Activated CD4-positive, alpha-beta memory T cell treated with anti-CD3 and anti-CD28 coated beads for 36 hours (primary cell): ENCODE measurements at regions not wholly inside any gene's neighbourhood (a gene's known extent, or its start where the extent isn't known, plus 50 kb on each side); places are given as distances from the start of the nearest gene placed in this dataset.

Source experiments
- CTCF ChIA-PET: fragments of 350-600 bp; sonication (Branson Sonifier 250); formaldehyde crosslinking; loops from one replicate; lab custom pipeline; 2021; ENCODE audit warnings: antibody characterized with exemption, inconsistent platforms; lab: Charles Lee
- POLR2A ChIA-PET: fragments of 350-600 bp; sonication (Branson Sonifier 250); formaldehyde crosslinking; loops from one replicate; lab custom pipeline; 2021; ENCODE audit warnings: antibody characterized with exemption; lab: Charles Lee
- DNase-seq: peaks from one replicate; pipeline ENCODE4 v3.0.0-alpha.2; 2020
- H3K27ac Mint-ChIP-seq: one replicate; pipeline ENCODE4 v1.8.0; 2021; ENCODE audit warnings: mixed read lengths
- H3K27me3 Mint-ChIP-seq: one replicate; pipeline ENCODE4 v1.8.0; 2021; ENCODE audit warnings: mixed read lengths
- H3K36me3 Mint-ChIP-seq: one replicate; pipeline ENCODE4 v1.8.0; 2021; ENCODE audit warnings: mixed read lengths
- H3K4me1 Mint-ChIP-seq: one replicate; pipeline ENCODE4 v1.8.0; 2021; ENCODE audit warnings: low read depth, mixed read lengths
- H3K4me3 Mint-ChIP-seq: one replicate; pipeline ENCODE4 v1.8.0; 2021; ENCODE audit warnings: mild to moderate bottlenecking, mixed read lengths
- H3K9me3 Mint-ChIP-seq: one replicate; pipeline ENCODE4 v1.8.0; 2021; ENCODE audit warnings: mixed read lengths
- intact Hi-C: fragments of 100-400 bp; cut with micrococcal nuclease; formaldehyde crosslinking; loops from one replicate; pipeline ENCODE4 v1.15.1; 2023

- no peaks in the 10 kb centered on the region for H3K9me3 Mint-ChIP-seq
- CTCF ChIA-PET, result no interaction called here
Measured at GRCh38 chr3:25284249-25284648, 143.8 kb upstream of the RARB start.

GRCh38 chr3:25287291-25287884 lies 140.7 kb upstream of the RARB start:
- CTCF ChIA-PET, result no interaction called here
- intact Hi-C loops, result no loop called here
- POLR2A ChIA-PET, result no interaction called here
- Mint-ChIP-seq H3K4me1 (no peaks in the 10 kb centered on the region), H3K4me3 (no peak overlapping the region), H3K9me3 (no peaks in the 10 kb centered on the region), H3K27ac (no peak overlapping the region), H3K27me3 (no peaks in the 10 kb centered on the region), H3K36me3 (no peaks in the 10 kb centered on the region)
- no peak for DNase-seq

More at GRCh38 chr3:25284249-25284648, 143.8 kb upstream of the RARB start:
- H3K36me3 Mint-ChIP-seq, result no peaks in the 10 kb centered on the region
- intact Hi-C loops, result no loop called here
- no peak overlapping the region for H3K27ac Mint-ChIP-seq
- no peaks in the 10 kb centered on the region for H3K4me1 Mint-ChIP-seq
- no peaks in the 10 kb centered on the region for H3K27me3 Mint-ChIP-seq
- H3K4me3 Mint-ChIP-seq, result no peak overlapping the region
- POLR2A ChIA-PET, result interaction anchor here (0.6 kb wide), 1 partner anchor 1358 kb away, joined by 3 read pairs; no protein-coding TSS in a partner anchor
- DNase-seq, result no peak

GRCh38 chr3:25288413-25288812 lies 139.7 kb upstream of the RARB start:
- Mint-ChIP-seq H3K4me1 (no peaks in the 10 kb centered on the region), H3K9me3 (no peaks in the 10 kb centered on the region), H3K36me3 (no peaks in the 10 kb centered on the region), H3K4me3 (no peak overlapping the region), H3K27ac (no peak overlapping the region), H3K27me3 (no peaks in the 10 kb centered on the region)
- intact Hi-C loops, result no loop called here
- ChIA-PET CTCF (no interaction called here), POLR2A (no interaction called here)
- DNase-seq, result no peak

GRCh38 chr3:25289156-25289555 lies 138.9 kb upstream of the RARB start:
- DNase-seq, result no peak
- intact Hi-C loops, result no loop called here
- no peaks in the 10 kb centered on the region for H3K9me3 Mint-ChIP-seq
- ChIA-PET POLR2A (no interaction called here), CTCF (no interaction called here)
- H3K4me3 Mint-ChIP-seq, result no peak overlapping the region
- H3K36me3 Mint-ChIP-seq, result no peaks in the 10 kb centered on the region
- no peaks in the 10 kb centered on the region for H3K4me1 Mint-ChIP-seq
- H3K27me3 Mint-ChIP-seq, result no peaks in the 10 kb centered on the region
- no peak overlapping the region for H3K27ac Mint-ChIP-seq

GRCh38 chr3:25289663-25290062 lies 138.4 kb upstream of the RARB start:
- H3K36me3 Mint-ChIP-seq, result no peaks in the 10 kb centered on the region
- H3K9me3 Mint-ChIP-seq, result no peaks in the 10 kb centered on the region

GRCh38 chr3:25291481-25291905 lies 136.6 kb upstream of the RARB start:
- Mint-ChIP-seq H3K9me3 (no peaks in the 10 kb centered on the region), H3K4me3 (no peak overlapping the region), H3K36me3 (no peaks in the 10 kb centered on the region), H3K27me3 (no peaks in the 10 kb centered on the region), H3K4me1 (no peaks in the 10 kb centered on the region), H3K27ac (no peak overlapping the region)
- ChIA-PET CTCF (no interaction called here), POLR2A (no interaction called here)
- DNase-seq, result no peak
- intact Hi-C loops, result no loop called here

More at GRCh38 chr3:25289663-25290062, 138.4 kb upstream of the RARB start:
- POLR2A ChIA-PET, result no interaction called here
- H3K4me3 Mint-ChIP-seq, result no peak overlapping the region
- DNase-seq, result no peak
- H3K4me1 Mint-ChIP-seq, result no peaks in the 10 kb centered on the region
- H3K27me3 Mint-ChIP-seq, result no peaks in the 10 kb centered on the region
- intact Hi-C loops, result no loop called here
- no peak overlapping the region for H3K27ac Mint-ChIP-seq
- CTCF ChIA-PET, result no interaction called here

GRCh38 chr3:25292036-25292435 lies 136.0 kb upstream of the RARB start:
- ChIA-PET POLR2A (no interaction called here), CTCF (no interaction called here)

GRCh38 chr3:25292595-25292994 lies 135.5 kb upstream of the RARB start:
- DNase-seq, result no peak
- Mint-ChIP-seq H3K9me3 (no peaks in the 10 kb centered on the region), H3K27me3 (no peaks in the 10 kb centered on the region), H3K4me1 (no peaks in the 10 kb centered on the region), H3K4me3 (no peak overlapping the region), H3K27ac (no peak overlapping the region), H3K36me3 (no peaks in the 10 kb centered on the region)
- ChIA-PET POLR2A (no interaction called here), CTCF (no interaction called here)
- intact Hi-C loops, result no loop called here

More at GRCh38 chr3:25292036-25292435, 136.0 kb upstream of the RARB start:
- H3K27me3 Mint-ChIP-seq, result no peaks in the 10 kb centered on the region
- intact Hi-C loops, result no loop called here
- no peak overlapping the region for H3K4me3 Mint-ChIP-seq
- no peaks in the 10 kb centered on the region for H3K4me1 Mint-ChIP-seq
- DNase-seq, result no peak
- H3K36me3 Mint-ChIP-seq, result no peaks in the 10 kb centered on the region
- no peaks in the 10 kb centered on the region for H3K9me3 Mint-ChIP-seq
- H3K27ac Mint-ChIP-seq, result no peak overlapping the region

- Mint-ChIP-seq H3K4me1 (no peaks in the 10 kb centered on the region), H3K4me3 (no peak overlapping the region), H3K9me3 (no peaks in the 10 kb centered on the region), H3K27ac (no peak overlapping the region), H3K27me3 (no peaks in the 10 kb centered on the region), H3K36me3 (no peaks in the 10 kb centered on the region)
- ChIA-PET POLR2A (no interaction called here), CTCF (no interaction called here)
- intact Hi-C loops, result no loop called here
- DNase-seq, result no peak
Measured at GRCh38 chr3:25293736-25294135, 134.3 kb upstream of the RARB start.

- Mint-ChIP-seq H3K4me3 (no peak overlapping the region), H3K27me3 (no peaks in the 10 kb centered on the region), H3K9me3 (no peaks in the 10 kb centered on the region), H3K4me1 (no peaks in the 10 kb centered on the region), H3K27ac (no peak overlapping the region), H3K36me3 (no peaks in the 10 kb centered on the region)
- intact Hi-C loops, result no loop called here
- CTCF ChIA-PET, result no interaction called here
- no peak for DNase-seq
- POLR2A ChIA-PET, result no interaction called here
Measured at GRCh38 chr3:25294169-25294805, 133.8 kb upstream of the RARB start.

- no peak overlapping the region for H3K4me3 Mint-ChIP-seq
- no peaks in the 10 kb centered on the region for H3K36me3 Mint-ChIP-seq
- no peak overlapping the region for H3K27ac Mint-ChIP-seq
- no peaks in the 10 kb centered on the region for H3K27me3 Mint-ChIP-seq
- intact Hi-C loops, result no loop called here
- H3K4me1 Mint-ChIP-seq, result no peaks in the 10 kb centered on the region
- ChIA-PET CTCF (no interaction called here), POLR2A (no interaction called here)
- no peaks in the 10 kb centered on the region for H3K9me3 Mint-ChIP-seq
- DNase-seq, result no peak
Measured at GRCh38 chr3:25297667-25298585, 130.1 kb upstream of the RARB start.

GRCh38 chr3:25300141-25300540 lies 127.9 kb upstream of the RARB start:
- H3K36me3 Mint-ChIP-seq, result no peaks in the 10 kb centered on the region
- POLR2A ChIA-PET, result no interaction called here
- H3K9me3 Mint-ChIP-seq, result no peaks in the 10 kb centered on the region
- H3K27me3 Mint-ChIP-seq, result no peaks in the 10 kb centered on the region
- intact Hi-C loops, result no loop called here
- H3K27ac Mint-ChIP-seq, result no peak overlapping the region
- no peaks in the 10 kb centered on the region for H3K4me1 Mint-ChIP-seq
- DNase-seq, result no peak
- no peak overlapping the region for H3K4me3 Mint-ChIP-seq
- CTCF ChIA-PET, result no interaction called here
